ENCODE measurements at regions not wholly inside any gene's neighbourhood (a gene's known extent, or its start where the extent isn't known, plus 50 kb on each side); places are given as distances from the start of the nearest gene placed in this dataset.

DNA sequence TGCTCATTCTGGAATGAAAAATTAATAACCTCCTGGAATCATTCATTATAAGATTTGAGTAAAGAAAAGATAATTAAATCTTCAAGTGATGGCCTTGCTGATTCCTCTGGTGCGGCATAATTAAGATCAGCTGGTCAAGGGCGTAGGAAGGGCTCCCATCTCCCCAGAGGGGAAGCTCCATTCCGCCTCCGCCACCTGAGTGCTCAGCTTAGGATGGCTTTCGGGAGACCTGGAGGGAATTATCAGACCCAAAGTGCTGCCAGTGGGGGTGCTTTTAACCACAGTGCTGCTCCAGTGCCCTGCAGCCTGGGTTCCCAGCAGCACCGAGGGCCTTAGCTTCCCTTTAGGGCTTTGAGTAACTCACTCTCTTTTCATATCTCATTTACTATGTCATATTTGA, 556.6 kb upstream of the RGMA start:
- no peaks in the 10 kb centered on the region for H3K36me3 ChIP-seq (ENCODE audit: control insufficient read depth in 2 of 3, insufficient read depth in 3 of 3, low read length in 3 of 3)
- no peak for DNase-seq
- no peaks in the 10 kb centered on the region for H3K4me1 ChIP-seq (ENCODE audit: control insufficient read depth in 2 of 2, insufficient read depth in 2 of 2, low read length in 2 of 2)
- H3K27me3 ChIP-seq (ENCODE audit: control insufficient read depth in 2 of 2, insufficient read depth in 2 of 2, low read length in 2 of 2), result no peaks in the 10 kb centered on the region
- H3K4me3 Mint-ChIP-seq, result no peak overlapping the region
- no peaks in the 10 kb centered on the region for H3K4me1 Mint-ChIP-seq
- peaks cover 0 to 22% (median 5%) of the 10 kb centered on the region in 5 donors for H3K27me3 Mint-ChIP-seq
- no peaks in the 10 kb centered on the region for H3K36me3 Mint-ChIP-seq
- intact Hi-C loops (cut with micrococcal nuclease), result no loop called here
- H3K9me3 ChIP-seq (ENCODE audit: control insufficient read depth in 2 of 3, low read length in 3 of 3), result no peaks in the 10 kb centered on the region
- no peak overlapping the region for H3K27ac ChIP-seq (ENCODE audit: low read depth, low read length)
- CTCF ChIA-PET, result no interaction called here
- no peak overlapping the region for H3K4me3 ChIP-seq (ENCODE audit: low read length)
- no peak overlapping the region for H3K27ac Mint-ChIP-seq
- no peak for ATAC-seq
- H3K9me3 Mint-ChIP-seq, result peaks cover 0 to 1% (median 0%) of the 10 kb centered on the region in 11 donors
- POLR2A ChIA-PET, result no interaction called here

DNA sequence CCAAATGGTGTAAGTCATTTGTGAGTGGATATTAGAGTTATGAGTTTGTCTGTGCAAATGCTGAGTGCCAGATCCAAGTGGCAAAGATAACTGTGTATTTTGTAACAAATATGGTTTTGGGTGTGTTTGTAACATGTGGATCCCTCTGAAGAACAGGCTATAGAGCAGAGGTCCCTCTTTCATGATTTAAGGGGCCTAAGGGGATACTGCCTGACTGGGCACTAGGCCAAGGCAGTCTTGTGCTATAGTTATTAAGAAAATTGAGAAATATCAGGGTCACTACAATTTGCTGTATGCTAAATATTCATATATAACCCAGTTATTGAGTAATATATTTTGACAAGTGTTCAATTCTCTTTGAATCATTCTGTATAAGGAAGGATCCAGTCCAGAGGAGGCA, 555.6 kb upstream of the RGMA start:
- POLR2A ChIA-PET, result no interaction called here
- CTCF ChIA-PET, result no interaction called here
- H3K4me1 Mint-ChIP-seq, result no peaks in the 10 kb centered on the region

DNA sequence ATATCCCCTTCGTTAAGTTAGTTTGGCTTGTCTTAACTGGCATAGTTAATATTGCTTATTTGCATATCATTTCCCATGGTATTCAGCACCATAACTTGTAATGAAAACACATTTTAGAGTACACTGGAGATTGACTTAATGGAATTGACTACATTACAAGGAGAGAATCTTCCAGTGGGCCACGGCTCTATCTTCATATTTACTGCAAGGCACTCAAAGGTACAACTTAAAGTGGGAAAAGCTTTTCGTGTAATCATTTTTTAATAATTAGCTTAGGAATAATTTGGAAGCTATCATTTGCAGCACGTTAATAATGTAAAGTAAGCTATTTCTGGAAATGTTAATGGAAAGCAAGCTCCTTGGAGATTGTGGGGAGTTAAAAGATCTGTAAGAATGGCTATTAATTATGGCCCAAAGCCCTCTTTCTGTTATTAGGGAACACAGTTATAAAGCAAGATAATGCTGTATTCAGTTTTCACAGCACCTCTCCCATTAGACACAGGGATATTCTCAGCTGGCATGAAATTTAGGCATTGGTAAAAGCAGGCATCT, 551.5 kb upstream of the RGMA start:
- no peaks in the 10 kb centered on the region for H3K36me3 Mint-ChIP-seq
- peaks cover 0 to 3% (median 0%) of the 10 kb centered on the region in 11 donors for H3K9me3 Mint-ChIP-seq
- no peak overlapping the region for H3K27ac ChIP-seq (ENCODE audit: low read depth, low read length)
- no peak for ATAC-seq
- ChIA-PET CTCF (no interaction called here), POLR2A (no interaction called here)
- H3K27me3 Mint-ChIP-seq, result peaks cover 0 to 27% (median 16%) of the 10 kb centered on the region in 5 donors
- H3K9me3 ChIP-seq (ENCODE audit: control insufficient read depth in 2 of 3, low read length in 3 of 3), result no peaks in the 10 kb centered on the region
- no peak overlapping the region for H3K4me3 ChIP-seq (ENCODE audit: low read length)
- no peaks in the 10 kb centered on the region for H3K36me3 ChIP-seq (ENCODE audit: control insufficient read depth in 2 of 3, insufficient read depth in 3 of 3, low read length in 3 of 3)
- no peaks in the 10 kb centered on the region for H3K4me1 ChIP-seq (ENCODE audit: control insufficient read depth in 2 of 2, insufficient read depth in 2 of 2, low read length in 2 of 2)
- intact Hi-C loops (cut with micrococcal nuclease), result no loop called here
- H3K4me1 Mint-ChIP-seq, result no peaks in the 10 kb centered on the region
- no peak overlapping the region for H3K4me3 Mint-ChIP-seq
- no peaks in the 10 kb centered on the region for H3K27me3 ChIP-seq (ENCODE audit: control insufficient read depth in 2 of 2, insufficient read depth in 2 of 2, low read length in 2 of 2)
- H3K27ac Mint-ChIP-seq, result no peak overlapping the region
- no peak for DNase-seq

More for the DNA sequence above, 555.6 kb upstream of the RGMA start:
- DNase-seq, result no peak
- Histone ChIP-seq H3K27me3 (ENCODE audit: control insufficient read depth in 2 of 2, insufficient read depth in 2 of 2, low read length in 2 of 2) (no peaks in the 10 kb centered on the region), H3K27ac (ENCODE audit: low read depth, low read length) (no peak overlapping the region), H3K4me3 (ENCODE audit: low read length) (no peak overlapping the region), H3K4me1 (ENCODE audit: control insufficient read depth in 2 of 2, insufficient read depth in 2 of 2, low read length in 2 of 2) (no peaks in the 10 kb centered on the region), H3K9me3 (ENCODE audit: control insufficient read depth in 2 of 3, low read length in 3 of 3) (no peaks in the 10 kb centered on the region), H3K36me3 (ENCODE audit: control insufficient read depth in 2 of 3, insufficient read depth in 3 of 3, low read length in 3 of 3) (no peaks in the 10 kb centered on the region)
- Mint-ChIP-seq H3K27me3 (peaks cover 0 to 22% (median 14%) of the 10 kb centered on the region in 5 donors), H3K9me3 (peaks cover 0 to 1% (median 0%) of the 10 kb centered on the region in 11 donors), H3K36me3 (no peaks in the 10 kb centered on the region), H3K27ac (no peak overlapping the region), H3K4me3 (no peak overlapping the region)
- no peak for ATAC-seq
- intact Hi-C loops (cut with micrococcal nuclease), result no loop called here

DNA sequence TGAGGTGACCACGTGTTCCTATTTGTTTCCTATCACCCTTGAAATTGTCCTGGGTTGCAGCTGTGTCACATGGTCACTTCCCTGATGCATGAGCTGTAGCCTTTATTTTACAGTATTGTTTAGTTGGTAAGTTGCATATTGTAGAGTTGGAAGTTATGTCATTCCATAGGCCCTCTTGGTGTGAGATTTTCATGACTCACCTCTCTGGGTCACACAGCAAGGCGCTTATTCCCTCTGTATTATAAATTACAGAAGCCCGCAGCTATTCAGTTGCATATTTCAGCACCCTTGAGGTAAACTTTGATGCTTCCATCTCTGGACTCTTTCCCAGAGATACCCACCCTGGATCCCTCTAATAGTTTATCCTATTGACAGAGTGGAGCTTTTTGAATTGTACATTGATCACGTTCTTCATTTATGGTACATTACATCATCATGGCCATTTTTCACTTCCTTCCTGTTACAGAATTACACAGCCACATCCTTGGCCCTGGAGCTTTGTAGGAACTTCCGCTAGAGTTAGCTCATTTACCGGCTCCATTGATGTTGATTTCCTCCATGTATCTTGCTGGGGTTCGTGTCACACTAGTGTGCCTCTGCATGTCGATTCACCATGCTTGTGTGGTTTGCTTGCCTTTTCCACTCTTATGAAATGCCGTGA, 543.1 kb upstream of the RGMA start:
- ATAC-seq (no peak), DNase-seq (no peak)
- no peaks in the 10 kb centered on the region for H3K4me1 ChIP-seq (ENCODE audit: control insufficient read depth in 2 of 2, insufficient read depth in 2 of 2, low read length in 2 of 2)
- no peaks in the 10 kb centered on the region for H3K27me3 ChIP-seq (ENCODE audit: control insufficient read depth in 2 of 2, insufficient read depth in 2 of 2, low read length in 2 of 2)
- Mint-ChIP-seq H3K4me3 (no peak overlapping the region), H3K9me3 (peaks cover 0 to 8% (median 5%) of the 10 kb centered on the region in 11 donors), H3K27me3 (peaks cover 0 to 11% (median 0%) of the 10 kb centered on the region in 5 donors), H3K36me3 (peaks cover 0 to 8% (median 0%) of the 10 kb centered on the region in 5 donors), H3K4me1 (no peaks in the 10 kb centered on the region), H3K27ac (no peak overlapping the region)
- no peak overlapping the region for H3K27ac ChIP-seq (ENCODE audit: low read depth, low read length)
- intact Hi-C loops (cut with micrococcal nuclease), result no loop called here
- ChIA-PET CTCF (no interaction called here), POLR2A (no interaction called here)
- no peaks in the 10 kb centered on the region for H3K36me3 ChIP-seq (ENCODE audit: control insufficient read depth in 2 of 3, insufficient read depth in 3 of 3, low read length in 3 of 3)
- no peak overlapping the region for H3K4me3 ChIP-seq (ENCODE audit: low read length)
- no peaks in the 10 kb centered on the region for H3K9me3 ChIP-seq (ENCODE audit: control insufficient read depth in 2 of 3, low read length in 3 of 3)

DNA sequence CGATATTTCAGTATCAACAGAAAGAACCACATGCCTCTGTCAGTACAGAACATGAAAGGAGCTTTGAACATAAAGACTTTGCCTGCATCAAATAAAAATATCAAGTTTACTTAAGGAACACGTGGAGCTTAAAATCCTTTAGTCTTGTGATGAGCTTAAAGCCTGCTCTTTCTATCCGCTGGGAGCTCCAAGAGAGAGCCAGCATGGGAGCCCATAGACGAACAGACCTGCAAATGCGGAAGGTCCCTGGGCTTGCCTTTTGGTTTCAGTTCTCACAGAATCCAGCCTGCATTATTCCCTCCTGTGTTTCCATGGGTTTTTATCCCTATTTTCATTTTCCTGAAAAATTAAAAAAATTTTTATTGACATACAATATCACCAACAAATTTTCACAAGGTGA, 530.6 kb upstream of the RGMA start:
- peaks cover 10 to 47% (median 32%) of the 10 kb centered on the region in 5 donors for H3K27me3 Mint-ChIP-seq
- Histone ChIP-seq H3K27me3 (ENCODE audit: control insufficient read depth in 2 of 2, insufficient read depth in 2 of 2, low read length in 2 of 2) (no peaks in the 10 kb centered on the region), H3K4me3 (ENCODE audit: low read length) (no peak overlapping the region), H3K9me3 (ENCODE audit: control insufficient read depth in 2 of 3, low read length in 3 of 3) (no peaks in the 10 kb centered on the region), H3K27ac (ENCODE audit: low read depth, low read length) (no peak overlapping the region), H3K36me3 (ENCODE audit: control insufficient read depth in 2 of 3, insufficient read depth in 3 of 3, low read length in 3 of 3) (no peaks in the 10 kb centered on the region), H3K4me1 (ENCODE audit: control insufficient read depth in 2 of 2, insufficient read depth in 2 of 2, low read length in 2 of 2) (no peaks in the 10 kb centered on the region)
- CTCF ChIA-PET, result no interaction called here
- DNase-seq (no peak), ATAC-seq (no peak)
- intact Hi-C loops (cut with micrococcal nuclease), result no loop called here
- H3K4me3 Mint-ChIP-seq, result no peak overlapping the region
- H3K36me3 Mint-ChIP-seq, result no peaks in the 10 kb centered on the region
- POLR2A ChIA-PET, result no interaction called here
- H3K4me1 Mint-ChIP-seq, result no peaks in the 10 kb centered on the region
- peaks cover 0 to 4% (median 0%) of the 10 kb centered on the region in 11 donors for H3K9me3 Mint-ChIP-seq
- peak overlapping the region in 1 of 9 donors; percentile 1 for H3K27ac Mint-ChIP-seq

DNA sequence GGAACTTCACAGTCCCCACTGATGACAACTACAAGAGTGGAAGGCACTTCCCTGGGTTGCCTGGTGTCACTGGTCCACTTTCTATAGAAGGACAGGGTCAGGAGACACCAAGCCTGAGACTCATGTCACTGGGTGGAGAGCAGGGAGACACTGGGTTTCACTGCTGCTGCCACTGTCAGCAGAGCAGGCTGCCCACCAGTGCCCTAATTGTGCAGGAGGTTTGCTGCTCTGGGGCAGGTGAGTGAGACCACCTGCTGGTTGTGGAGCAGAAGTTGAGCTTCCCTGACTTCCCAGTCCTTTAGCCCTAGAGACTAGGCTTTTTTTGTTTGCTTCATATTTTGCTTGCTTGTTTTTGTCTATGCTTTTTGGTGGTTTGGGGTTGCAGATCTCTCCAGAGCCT, 528.4 kb upstream of the RGMA start:
- intact Hi-C loops (cut with micrococcal nuclease), result no loop called here
- Histone ChIP-seq H3K4me1 (ENCODE audit: control insufficient read depth in 2 of 2, insufficient read depth in 2 of 2, low read length in 2 of 2) (no peaks in the 10 kb centered on the region), H3K36me3 (ENCODE audit: control insufficient read depth in 2 of 3, insufficient read depth in 3 of 3, low read length in 3 of 3) (no peaks in the 10 kb centered on the region), H3K4me3 (ENCODE audit: low read length) (no peak overlapping the region), H3K9me3 (ENCODE audit: control insufficient read depth in 2 of 3, low read length in 3 of 3) (no peaks in the 10 kb centered on the region), H3K27ac (ENCODE audit: low read depth, low read length) (no peak overlapping the region), H3K27me3 (ENCODE audit: control insufficient read depth in 2 of 2, insufficient read depth in 2 of 2, low read length in 2 of 2) (no peaks in the 10 kb centered on the region)
- no peak overlapping the region for H3K27ac Mint-ChIP-seq
- ATAC-seq (no peak), DNase-seq (no peak)
- peaks cover 10 to 41% (median 24%) of the 10 kb centered on the region in 5 donors for H3K27me3 Mint-ChIP-seq
- ChIA-PET POLR2A (no interaction called here), CTCF (no interaction called here)
- H3K4me1 Mint-ChIP-seq, result no peaks in the 10 kb centered on the region
- no peak overlapping the region for H3K4me3 Mint-ChIP-seq
- no peaks in the 10 kb centered on the region for H3K36me3 Mint-ChIP-seq
- H3K9me3 Mint-ChIP-seq, result peaks cover 0 to 4% (median 0%) of the 10 kb centered on the region in 11 donors

Measured in naive thymus-derived CD4-positive, alpha-beta T cell (primary cell).